GM12892 (cell line): ENCODE measurements at regions not wholly inside any gene's neighbourhood (a gene's known extent, or its start where the extent isn't known, plus 50 kb on each side); places are given as distances from the start of the nearest gene placed in this dataset.
A peak's percentile ranks its signal among the peaks of the same experiment; 100 is the strongest.
"Not testable (repeated sequence)": the region's sequence is repeated elsewhere in the genome, so short reads cannot be mapped to it uniquely, and the experiment has no call there.

Experiments used
- DNase-seq: peaks from one replicate; pipeline ENCODE4 v3.0.0; 2011; ENCODE audit not compliant: insufficient read length
- FAIRE-seq: peaks from 2 replicates; lab custom pipeline; 2011; peaks lifted over from hg19 to GRCh38; lab: Jason Lieb, UNC
- POLR2A ChIP-seq: IDR thresholded peaks from 2 replicates; pipeline ENCODE4 v1.6.1; 2011; ENCODE audit warnings: low read depth, low read length, control low read depth
- POLR2AphosphoS5 ChIP-seq: IDR thresholded peaks from 2 replicates; pipeline ENCODE4 v1.6.1; 2011; ENCODE audit warnings: low read depth, low read length, control low read depth
- TAF1 ChIP-seq: IDR thresholded peaks from 2 replicates; pipeline ENCODE4 v1.6.1; 2011; ENCODE audit warnings: low read depth, mild to moderate bottlenecking, control low read depth, low read length, borderline replicate concordance

GRCh38 chr5:115718927-115719326 is 93.1 kb upstream of the TMED7 start:
- DNase-seq (no peak), FAIRE-seq (no peak)
- TF ChIP-seq POLR2A, result no peak
- no peak for TF ChIP-seq POLR2AphosphoS5
- no peak for TF ChIP-seq TAF1

GRCh38 chr5:115713408-115713807 is 87.6 kb upstream of the TMED7 start:
- DNase-seq (no peak), FAIRE-seq (no peak)
- TF ChIP-seq POLR2AphosphoS5 (no peak), TAF1 (no peak), POLR2A (no peak)

- no peak for FAIRE-seq
- DNase-seq, result no peak
- TF ChIP-seq POLR2A (no peak), POLR2AphosphoS5 (no peak), TAF1 (no peak)
Measured at GRCh38 chr5:115709585-115709984, 83.7 kb upstream of the TMED7 start.

GRCh38 chr5:115708819-115709477 is 83.1 kb upstream of the TMED7 start:
- DNase-seq (no peak), FAIRE-seq (no peak)
- TF ChIP-seq POLR2AphosphoS5, result no peak
- no peak for TF ChIP-seq TAF1
- TF ChIP-seq POLR2A, result no peak

- FAIRE-seq (no peak), DNase-seq (no peak)
- TF ChIP-seq TAF1 (no peak), POLR2A (no peak), POLR2AphosphoS5 (no peak)
Measured at GRCh38 chr5:115703514-115703913, 77.7 kb upstream of the TMED7 start.

GRCh38 chr5:115702025-115702424 is 76.2 kb upstream of the TMED7 start:
- DNase-seq (no peak), FAIRE-seq (no peak)
- TF ChIP-seq POLR2AphosphoS5, result no peak
- TF ChIP-seq POLR2A, result no peak
- no peak for TF ChIP-seq TAF1

- FAIRE-seq (no peak), DNase-seq (no peak)
- TF ChIP-seq POLR2AphosphoS5 (no peak), TAF1 (no peak), POLR2A (no peak)
Measured at GRCh38 chr5:115699967-115700366, 74.1 kb upstream of the TMED7 start.

GRCh38 chr5:115696141-115696650 is 70.4 kb upstream of the TMED7 start:
- no peak for DNase-seq
- TF ChIP-seq POLR2A (no peak), POLR2AphosphoS5 (no peak), TAF1 (no peak)
- FAIRE-seq, result no peak

GRCh38 chr5:115695310-115695880 is 69.6 kb upstream of the TMED7 start:
- no peak for DNase-seq
- TF ChIP-seq POLR2AphosphoS5 (no peak), TAF1 (no peak), POLR2A (no peak)
- FAIRE-seq, result no peak

- peak; percentile 82 for FAIRE-seq
- DNase-seq, result not testable (repeated sequence)
Measured at GRCh38 chr5:115691814-115692213, 66.0 kb upstream of the TMED7 start.

- FAIRE-seq (no peak), DNase-seq (no peak)
- no peak for TF ChIP-seq TAF1
- TF ChIP-seq POLR2A, result no peak
- TF ChIP-seq POLR2AphosphoS5, result no peak
Measured at GRCh38 chr5:115686738-115687074, 60.9 kb upstream of the TMED7 start.

- no peak for TF ChIP-seq POLR2AphosphoS5
- TF ChIP-seq POLR2A, result no peak
- TF ChIP-seq TAF1, result no peak
- FAIRE-seq (no peak), DNase-seq (no peak)
Measured at GRCh38 chr5:115686051-115686737, 60.4 kb upstream of the TMED7 start.
